HG03103 (cell line): ENCODE measurements at regions not wholly inside any gene's neighbourhood (a gene's known extent, or its start where the extent isn't known, plus 50 kb on each side); places are given as distances from the start of the nearest gene placed in this dataset.
"Not testable (repeated sequence)": the region's sequence is repeated elsewhere in the genome, so short reads cannot be mapped to it uniquely, and the experiment has no call there.

Experiments
- ATAC-seq: cut with Tn5 transposase; IDR thresholded peaks from one replicate; pipeline ENCODE4 v1.9.1; 2021; ENCODE audit warnings: low read depth; ENCODE audit not compliant: unreplicated experiment

DNA sequence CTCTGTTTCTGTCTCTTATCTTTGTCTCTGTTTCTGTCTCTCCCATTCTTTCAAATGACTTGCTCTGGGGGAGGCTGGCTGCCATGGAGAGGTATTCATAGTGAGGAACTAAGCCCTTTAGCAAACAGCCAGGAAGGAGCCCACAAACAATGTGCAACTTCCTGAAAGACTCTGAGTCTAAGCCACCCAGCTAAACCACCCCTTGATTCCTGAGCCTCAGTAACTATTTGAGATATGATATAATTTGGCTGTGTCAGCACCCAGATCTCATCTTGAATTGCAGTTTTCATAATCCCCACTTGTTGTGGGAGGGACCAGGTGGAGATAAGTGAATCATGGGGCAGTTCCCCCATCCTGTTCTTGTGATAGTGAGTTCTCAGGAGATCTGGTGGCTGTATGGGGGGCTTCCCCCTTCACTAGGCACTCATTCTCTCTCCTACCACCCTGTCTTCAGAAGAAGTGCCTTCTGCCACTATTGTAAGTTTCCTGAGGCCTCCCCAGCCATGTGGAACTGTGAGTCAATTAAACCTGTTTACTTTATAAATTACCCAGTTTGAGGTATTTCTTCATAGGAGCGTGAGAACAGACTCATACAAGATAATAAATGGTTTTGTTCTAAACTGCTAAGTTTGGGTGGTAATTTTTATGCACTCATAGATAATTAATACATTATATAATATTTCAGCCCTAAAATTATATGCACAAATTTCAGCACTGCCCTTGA lies 121.2 kb upstream of the FOXP2 start:
- ATAC-seq, result no peak

DNA sequence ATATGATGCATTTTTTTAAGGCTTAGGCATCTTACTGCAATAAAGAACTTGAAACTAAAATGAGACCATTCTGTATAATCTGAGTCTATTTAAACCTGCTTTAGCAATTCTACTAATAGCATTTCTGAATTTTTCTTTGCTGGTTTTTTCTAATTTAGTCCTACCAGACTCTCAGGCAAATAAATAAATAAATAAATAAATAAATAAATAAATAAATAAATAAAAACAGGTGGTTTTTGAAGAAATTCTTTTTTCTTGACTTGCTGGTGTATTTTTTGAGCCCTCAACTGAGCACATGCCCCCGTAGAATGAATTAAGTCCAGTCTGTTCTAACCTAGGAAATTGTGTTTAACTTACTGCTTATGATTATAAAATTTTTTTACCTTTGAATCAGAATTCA lies 134.7 kb upstream of the FOXP2 start:
- ATAC-seq, result no peak

DNA sequence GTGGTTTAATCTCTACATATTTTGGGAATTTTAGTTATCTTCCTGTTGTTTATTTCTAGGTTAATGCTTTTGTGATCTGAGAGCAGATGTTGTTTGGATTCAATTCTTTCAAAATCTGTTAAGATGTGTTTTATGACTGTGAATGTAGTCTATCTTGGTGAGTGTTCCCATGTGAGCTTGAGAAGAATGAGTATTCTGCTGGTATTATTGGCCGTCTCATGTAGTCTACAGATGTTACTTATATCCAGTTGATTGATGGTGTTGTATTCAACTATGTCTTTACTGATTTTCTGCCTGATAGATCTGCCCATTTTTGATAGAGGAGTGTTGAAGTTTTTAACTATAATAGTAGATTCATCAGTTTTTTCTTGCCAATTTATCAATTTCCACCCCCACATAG lies 141.4 kb upstream of the FOXP2 start:
- ATAC-seq, result no peak

DNA sequence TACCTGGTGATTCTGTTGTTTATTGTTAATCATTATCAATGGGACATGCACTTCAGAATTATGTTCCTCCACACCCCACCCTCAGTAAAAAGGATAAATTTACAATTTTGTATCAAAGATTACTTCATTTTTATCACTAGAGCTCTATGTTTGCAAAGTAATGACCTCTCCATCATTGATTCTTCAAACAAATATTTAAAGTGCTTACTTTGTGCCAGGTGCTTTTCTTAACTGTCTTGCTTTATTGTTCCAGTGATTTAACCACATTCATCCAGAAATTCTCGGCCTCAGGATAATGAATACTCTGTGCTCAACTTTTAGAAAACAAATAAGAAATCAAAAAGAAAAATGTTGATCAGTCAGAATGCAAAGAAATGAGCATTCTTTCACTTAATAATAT lies 144.9 kb upstream of the FOXP2 start:
- no peak for ATAC-seq

DNA sequence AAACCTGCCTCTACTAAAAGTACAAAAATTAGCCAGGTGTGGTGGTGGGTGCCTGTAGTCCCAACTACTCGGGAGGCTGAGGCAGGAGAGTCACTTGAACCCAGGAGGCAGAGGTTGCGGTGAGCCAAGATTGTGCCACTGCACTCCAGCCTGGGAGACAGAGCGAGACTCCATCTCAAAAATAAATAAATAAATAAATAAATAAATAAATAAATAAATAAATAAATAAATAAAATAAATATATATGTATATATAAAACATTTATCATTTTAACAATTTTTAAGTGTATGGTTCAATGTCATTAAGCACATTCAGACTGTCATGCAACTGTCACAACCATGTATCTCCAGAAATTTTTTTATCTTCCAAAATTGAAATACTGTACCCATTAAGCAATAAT lies 147.1 kb upstream of the FOXP2 start:
- not testable (repeated sequence) for ATAC-seq

DNA sequence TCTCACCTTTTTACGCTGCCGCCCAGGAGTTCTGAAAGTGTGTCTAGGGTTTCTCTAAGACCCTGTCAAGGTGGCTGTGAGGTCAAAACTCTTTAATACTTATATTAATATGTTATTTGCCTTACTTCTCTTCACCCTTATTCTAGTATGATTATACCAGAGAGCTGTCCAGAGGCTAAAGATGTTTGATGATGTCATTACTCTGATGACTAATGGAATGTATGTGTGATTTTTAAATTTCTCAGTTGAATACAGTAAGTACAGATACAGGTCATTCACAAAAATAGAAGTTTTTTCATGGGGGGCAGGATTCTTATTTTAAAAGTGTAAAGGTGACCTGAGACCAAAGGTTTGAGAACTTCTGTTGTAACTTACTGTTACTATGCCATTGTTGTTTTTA lies 150.6 kb upstream of the FOXP2 start:
- ATAC-seq, result no peak

DNA sequence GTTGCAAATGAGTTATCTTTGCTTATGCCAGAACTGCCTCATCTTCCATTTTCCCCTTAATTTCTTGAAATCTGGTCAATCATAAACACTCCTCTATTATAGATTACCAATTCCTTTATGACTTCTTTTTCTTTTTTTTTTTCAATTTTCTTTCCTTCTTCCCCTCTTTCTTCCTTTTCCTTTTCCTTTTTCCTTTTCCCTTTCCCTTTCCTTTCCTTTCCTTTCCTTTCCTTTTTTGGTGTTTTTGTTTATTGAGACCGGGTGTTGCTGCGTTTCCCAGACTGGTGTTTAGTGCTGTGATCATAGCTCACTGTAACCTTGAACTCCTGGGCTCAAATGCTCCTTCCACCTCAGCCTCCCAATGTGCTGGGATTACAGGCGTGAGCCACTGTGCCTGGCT lies 151.4 kb upstream of the FOXP2 start:
- ATAC-seq, result no peak

DNA sequence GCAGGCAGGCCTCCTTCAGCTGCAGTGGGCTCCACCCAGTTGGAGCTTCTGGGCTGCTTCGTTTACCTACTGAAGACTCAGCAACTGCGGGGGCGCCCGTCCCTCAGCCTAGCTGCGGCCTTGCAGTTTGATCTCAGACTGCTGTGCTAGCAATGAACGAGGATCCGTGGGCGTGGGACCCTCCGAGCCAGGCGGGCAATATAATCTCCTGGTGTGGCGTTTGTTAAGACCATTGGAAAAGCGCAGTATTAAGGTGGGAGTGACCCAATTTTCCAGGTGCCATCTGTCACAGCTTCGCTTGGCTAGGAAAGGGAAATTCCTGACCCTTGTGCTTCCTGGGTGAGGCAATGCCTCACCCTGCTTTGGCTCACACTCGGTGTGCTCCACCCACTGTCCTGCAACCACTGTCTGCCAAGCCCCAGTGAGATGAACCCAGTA lies 159.2 kb upstream of the FOXP2 start:
- no peak for ATAC-seq

DNA sequence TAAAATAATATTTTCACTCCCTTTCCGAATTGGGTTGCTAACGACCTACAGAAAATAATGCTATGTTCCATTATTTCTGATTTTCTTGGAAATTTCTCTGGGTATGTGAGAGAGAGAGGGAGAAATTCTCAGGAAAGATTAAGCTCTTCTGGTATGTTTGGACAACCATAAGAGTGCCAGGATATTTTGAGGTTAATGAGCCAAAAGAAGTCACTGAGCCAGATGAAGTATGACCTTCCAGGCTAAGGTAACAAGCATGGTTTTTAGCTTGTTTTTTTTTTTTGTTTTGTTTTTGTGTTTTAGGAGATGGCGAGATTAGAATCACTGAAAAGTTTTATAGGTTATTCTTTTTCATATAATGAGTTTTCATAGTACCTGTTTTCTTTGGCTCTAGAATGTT lies 171.0 kb upstream of the FOXP2 start:
- ATAC-seq, result no peak

DNA sequence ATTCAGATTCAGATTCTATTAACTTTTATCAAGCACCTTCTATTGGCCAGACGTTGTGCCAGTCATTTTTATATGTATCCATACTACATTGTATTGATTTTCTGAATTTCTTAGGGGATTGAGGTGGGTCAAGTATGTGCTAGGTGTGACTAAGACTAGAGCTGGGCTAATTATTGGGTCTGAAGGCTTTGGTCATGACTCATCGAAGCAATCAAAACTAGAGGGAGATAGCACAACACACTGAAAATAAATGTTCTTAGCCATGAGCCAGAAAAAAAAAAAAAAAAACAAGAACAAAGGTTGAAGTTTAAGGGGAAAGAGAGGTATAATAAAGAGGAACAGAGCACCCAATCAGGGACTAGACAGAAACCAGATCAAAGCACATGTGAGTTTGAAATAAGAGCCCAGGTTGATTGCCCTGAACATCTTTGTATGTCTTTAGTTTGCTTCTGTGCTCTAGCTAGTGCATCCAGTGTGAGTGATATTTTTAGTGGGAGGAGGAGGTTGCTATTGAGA lies 171.6 kb upstream of the FOXP2 start:
- no peak for ATAC-seq

DNA sequence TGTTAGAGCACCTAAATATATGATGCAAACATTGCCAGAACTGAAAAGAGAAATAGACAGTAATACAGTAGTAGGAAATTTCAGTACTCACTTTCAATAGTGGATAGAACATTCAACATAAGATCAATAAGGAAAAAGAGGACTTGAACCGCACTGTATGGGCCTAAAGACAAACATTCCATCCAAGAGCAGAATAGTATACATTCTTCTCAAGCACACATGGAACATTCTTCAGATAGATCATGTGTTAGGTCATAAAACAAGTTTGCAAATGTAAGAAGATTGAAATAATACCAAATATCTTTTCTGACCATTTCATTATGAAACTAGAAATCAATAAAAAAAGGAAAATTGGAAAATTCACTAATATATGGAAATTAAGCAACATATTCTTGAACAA lies 185.4 kb upstream of the FOXP2 start:
- no peak for ATAC-seq

DNA sequence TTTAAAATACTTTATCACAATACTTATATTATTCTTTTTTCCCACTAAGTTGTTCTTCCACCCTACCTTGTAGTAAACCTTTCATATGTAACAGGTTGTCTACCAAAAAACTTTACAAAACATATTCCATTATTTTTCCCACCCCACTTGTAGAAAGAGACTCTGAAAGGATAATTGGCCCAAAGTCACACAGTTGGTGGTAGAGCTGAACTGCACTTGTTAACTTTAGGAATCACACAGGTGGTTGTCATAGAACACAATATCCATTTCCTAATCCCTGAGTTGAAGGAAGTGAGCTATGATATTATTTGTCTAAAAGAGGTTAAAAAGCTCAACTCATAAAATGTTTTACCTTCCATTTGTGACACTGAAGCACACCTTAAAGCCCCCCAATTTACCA lies 188.8 kb upstream of the FOXP2 start:
- no peak for ATAC-seq

DNA sequence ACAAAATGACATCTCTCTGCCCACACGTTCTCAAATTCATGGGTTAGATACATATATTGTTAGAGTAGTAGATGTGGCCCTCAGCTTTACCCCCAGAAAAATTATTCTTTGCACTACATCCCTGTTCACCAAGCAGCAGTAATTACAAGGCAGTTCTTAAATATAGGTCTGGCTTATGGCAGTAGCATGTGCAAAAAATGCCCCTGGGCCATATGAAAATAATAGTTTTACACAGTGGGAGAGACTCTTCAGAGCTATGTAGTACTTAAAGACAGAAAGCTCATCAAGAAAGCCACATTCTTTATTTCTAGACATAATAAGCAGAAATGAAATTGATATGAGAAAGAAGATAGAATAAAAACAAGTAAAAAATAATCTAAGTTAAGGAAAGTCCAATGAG lies 196.3 kb upstream of the FOXP2 start:
- no peak for ATAC-seq

DNA sequence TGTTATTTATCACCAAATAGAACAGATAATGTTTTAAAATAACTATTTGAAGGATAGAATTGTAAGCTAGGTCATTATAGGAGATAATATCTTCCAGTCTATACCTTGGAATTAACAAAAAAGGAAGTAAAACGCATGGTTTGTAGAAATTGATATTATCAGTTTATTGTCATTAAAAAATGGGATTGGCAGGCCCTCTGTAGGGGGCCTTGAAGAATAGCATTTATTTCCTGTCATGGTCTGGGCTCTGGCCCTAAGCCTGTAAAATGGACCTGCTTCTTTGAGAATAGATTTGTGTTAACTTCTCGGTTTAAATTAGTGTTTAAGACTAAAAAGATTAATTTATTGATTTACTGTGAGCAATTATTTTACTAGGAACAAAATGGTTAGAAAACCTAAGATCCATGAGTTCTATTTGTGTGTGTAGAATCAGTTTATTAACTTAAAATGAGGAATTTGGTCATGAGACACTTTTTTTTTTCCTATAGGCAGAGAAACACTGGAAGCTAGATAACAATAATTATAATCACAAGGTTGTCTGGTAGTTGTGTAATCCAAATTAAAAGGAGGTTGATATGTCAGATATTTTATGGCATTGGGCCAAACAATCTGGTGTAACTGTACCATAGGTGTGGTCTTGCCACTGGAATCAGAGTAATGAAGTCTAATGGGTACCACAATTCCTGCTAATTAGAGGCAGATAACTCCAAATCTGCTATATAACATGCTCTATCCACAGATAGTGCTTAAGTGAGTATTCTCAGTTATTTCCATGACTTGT lies 197.4 kb upstream of the FOXP2 start:
- ATAC-seq, result no peak

DNA sequence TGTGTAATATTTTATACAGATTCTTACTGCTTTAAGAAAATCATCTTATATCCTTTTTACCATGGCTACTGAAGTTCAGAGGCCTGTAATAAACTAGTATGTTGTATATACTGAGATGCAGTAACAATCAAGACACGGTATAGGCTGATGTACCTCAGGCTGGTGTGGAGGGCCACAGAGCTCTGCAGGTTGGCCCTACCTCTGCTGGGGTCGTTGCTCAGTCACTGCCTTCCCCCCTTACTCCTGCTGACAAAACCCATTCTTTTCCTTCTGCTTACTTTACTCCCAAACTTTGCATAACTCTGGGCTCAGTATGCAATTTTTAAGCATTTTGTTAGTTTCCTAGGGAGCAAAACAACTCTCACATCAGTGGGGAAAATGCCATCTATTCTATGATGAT lies 200.1 kb upstream of the FOXP2 start:
- no peak for ATAC-seq

DNA sequence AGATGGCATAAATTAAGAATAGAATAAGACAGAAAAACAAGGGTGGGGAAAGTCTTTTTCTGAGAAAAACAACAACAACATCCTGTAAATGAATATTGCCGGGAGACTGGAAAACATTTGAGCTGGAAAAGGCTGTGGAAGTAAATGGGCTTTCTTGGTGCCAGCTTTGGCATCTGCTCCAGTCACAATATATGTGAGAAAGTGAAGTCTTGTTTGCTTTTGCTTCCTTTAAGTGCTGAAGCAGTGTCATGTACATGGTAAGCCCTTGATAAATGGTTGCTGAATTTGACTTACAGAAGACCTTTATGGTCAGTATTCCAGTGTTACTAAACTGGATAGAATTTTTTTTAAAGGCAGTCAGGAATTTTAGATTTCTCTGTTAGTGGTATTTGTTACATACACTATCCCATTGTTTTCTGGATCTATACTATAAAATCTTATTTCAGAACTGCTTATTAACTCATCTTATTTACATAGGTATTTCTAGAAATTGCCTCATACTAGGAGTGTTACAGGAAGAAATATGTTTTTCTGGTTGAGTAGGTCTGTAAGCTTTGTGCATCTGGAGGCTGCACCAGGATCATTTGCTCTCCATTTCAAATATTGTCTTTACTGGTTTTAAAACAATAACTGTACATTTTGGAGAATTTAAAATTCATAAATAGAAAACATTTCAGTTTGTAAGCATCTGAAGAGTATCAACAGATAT lies 201.7 kb upstream of the FOXP2 start:
- no peak for ATAC-seq

DNA sequence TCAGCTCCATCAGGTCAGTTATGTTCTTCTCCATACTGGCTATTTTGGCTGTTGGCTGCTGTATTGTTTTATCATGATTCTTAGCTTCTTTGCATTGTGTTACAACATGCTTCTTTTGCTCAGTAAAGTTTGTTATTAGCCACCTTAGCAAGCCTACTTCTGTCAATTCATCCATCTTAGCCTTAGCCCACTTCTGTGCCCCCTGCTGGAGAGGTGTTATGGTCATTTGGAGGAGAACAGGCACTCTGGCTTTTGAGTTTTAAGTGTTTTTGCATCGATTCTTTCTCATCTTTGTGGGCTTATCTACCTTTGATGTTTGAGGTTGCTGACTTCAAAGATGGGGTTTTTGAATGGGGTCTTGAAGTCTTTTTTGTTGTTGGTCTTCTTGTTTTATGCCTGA lies 204.6 kb upstream of the FOXP2 start:
- no peak for ATAC-seq

DNA sequence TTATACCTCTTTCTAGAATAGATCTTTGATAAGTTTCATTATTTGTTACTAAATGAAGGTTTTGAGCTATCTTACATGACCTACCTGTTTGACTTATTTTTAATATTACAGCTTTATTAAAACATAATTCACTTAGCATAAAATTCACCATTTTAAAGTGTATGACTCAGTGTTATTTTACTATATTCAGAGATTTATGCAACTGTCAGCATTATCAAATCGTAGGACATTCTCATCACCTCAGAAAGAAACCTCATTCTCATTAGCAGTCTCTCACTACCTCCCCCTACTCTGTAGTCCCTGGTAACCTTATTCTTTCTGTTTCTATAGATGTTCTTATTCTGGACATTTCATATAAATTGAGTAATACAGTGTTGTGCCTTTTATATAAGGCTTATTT lies 207.9 kb upstream of the FOXP2 start:
- ATAC-seq, result no peak

DNA sequence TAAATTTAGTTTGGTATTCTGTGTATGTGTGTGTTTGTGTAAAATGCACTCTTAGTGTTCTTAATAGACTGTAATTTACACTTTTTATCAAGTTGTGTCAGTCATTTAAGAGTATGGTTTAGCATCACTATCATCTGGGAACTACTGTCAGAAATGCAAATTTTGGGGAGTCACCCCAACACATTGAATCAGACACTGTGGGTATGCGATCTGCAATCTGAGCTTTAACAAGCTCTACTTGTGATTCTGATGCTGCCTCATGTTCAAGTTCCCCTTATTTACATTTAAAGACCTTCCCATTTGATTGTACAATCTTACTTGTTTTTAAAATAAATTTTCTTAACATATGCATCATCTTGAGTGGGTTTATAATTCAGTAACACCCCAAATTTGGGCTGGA lies 218.1 kb upstream of the FOXP2 start:
- ATAC-seq, result no peak

DNA sequence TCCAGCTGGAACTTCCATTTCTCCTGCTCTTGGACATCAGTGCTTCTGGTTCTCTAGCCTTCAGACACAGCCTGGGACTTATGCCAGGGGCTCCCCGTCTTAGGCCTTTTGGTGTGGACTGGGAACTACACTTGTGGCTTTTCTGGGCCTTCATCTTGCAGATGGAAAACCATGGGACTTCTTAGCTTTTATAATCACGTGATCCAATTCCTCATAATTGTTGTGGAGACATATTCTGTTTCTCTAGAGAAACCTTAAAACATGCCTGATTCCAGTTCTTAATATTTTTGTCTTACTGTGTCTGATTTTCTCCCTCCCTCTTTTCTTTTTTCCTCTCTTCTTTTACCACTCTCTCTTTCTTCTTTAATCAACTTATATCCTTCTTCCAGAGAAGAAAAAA lies 224.2 kb upstream of the FOXP2 start:
- ATAC-seq, result no peak

DNA sequence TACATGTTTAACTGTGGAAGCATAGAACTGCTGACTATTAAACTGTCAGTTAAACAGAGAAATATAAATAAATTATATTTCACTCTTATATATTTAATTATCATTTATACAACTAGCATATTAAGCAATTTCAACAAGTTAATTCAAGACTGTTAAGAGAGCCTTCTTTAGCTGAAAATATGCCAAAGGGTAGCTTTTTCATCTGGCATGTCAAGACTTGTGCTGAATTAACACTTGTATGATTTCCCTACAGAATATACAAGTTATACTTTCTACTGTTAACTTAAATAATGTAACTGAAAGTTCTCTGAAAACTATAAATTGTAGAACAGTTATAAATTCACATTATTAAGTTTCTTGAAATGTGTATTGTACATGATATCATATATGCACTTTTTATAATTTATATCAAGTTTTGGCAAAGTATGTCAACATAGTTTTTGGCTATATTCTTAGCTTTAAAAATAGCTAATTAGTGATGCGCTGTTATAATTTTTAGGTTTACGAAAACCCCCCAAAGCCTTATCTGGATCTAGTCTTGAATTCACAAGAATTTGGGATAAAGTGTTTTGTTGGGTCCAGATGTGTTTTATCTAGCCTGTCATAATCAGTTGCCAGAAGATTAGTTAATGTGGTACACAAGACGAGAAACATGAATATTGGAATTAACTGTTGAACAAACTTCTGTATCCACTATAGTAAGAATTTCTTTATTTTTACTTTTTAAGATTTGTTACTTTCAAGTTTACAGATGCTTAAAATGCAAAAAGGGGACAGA lies 231.1 kb upstream of the FOXP2 start:
- ATAC-seq, result no peak
